CD4-positive, alpha-beta memory T cell (primary cell): ENCODE measurements at regions not wholly inside any gene's neighbourhood (a gene's known extent, or its start where the extent isn't known, plus 50 kb on each side); places are given as distances from the start of the nearest gene placed in this dataset.

ENCODE experiments used
- CTCF ChIA-PET: fragments of 350-600 bp; sonication (Branson Sonifier 250); formaldehyde crosslinking; loops from one replicate; lab custom pipeline; 2021; ENCODE audit warnings: inconsistent platforms; ENCODE audit not compliant: partially characterized antibody; lab: Charles Lee
- POLR2A ChIA-PET: fragments of 350-600 bp; sonication (Branson Sonifier 250); formaldehyde crosslinking; loops from one replicate; lab custom pipeline; 2021; ENCODE audit not compliant: partially characterized antibody; lab: Charles Lee
- DNase-seq, 5 donors: peaks; one replicate each; pipeline versions ENCODE4 v3.0.0 to v3.0.0-alpha.2; 2020 to 2022; ENCODE audit warnings: mixed read lengths in 1 of 5
- H3K27ac ChIP-seq: one replicate; pipeline ENCODE4 v1.7.0; 2013; ENCODE audit warnings: low read depth, low read length
- H3K27me3 ChIP-seq: 2 replicates; pipeline ENCODE4 v1.7.0; 2013; ENCODE audit warnings: mild to moderate bottlenecking, low read length, moderate library complexity; ENCODE audit not compliant: insufficient read depth
- H3K36me3 ChIP-seq: 2 replicates; pipeline ENCODE4 v1.7.0; 2013; ENCODE audit warnings: mild to moderate bottlenecking, low read length, moderate library complexity; ENCODE audit not compliant: insufficient read depth
- H3K4me1 ChIP-seq: 2 replicates; pipeline ENCODE4 v1.7.0; 2013; ENCODE audit warnings: mild to moderate bottlenecking, low read length, moderate library complexity; ENCODE audit not compliant: insufficient read depth
- H3K4me3 ChIP-seq, 2 donors: one replicate each; pipeline ENCODE4 v1.7.0; 2013; ENCODE audit warnings: low read length in 2 of 2, mild to moderate bottlenecking in 1 of 2
- H3K9me3 ChIP-seq, 2 donors: one replicate each; pipeline ENCODE4 v1.7.0; 2013; ENCODE audit warnings: low read length in 2 of 2, control low read depth in 1 of 2; ENCODE audit not compliant: control insufficient read depth in 1 of 2
- H3K27ac Mint-ChIP-seq, 7 donors: one replicate each; pipeline ENCODE4 v1.8.0; 2020 to 2021; ENCODE audit warnings: mixed read lengths in 7 of 7, mild to moderate bottlenecking in 6 of 7, inconsistent platforms in 3 of 7, moderate library complexity in 3 of 7
- H3K27me3 Mint-ChIP-seq, 2 donors: one replicate each; pipeline ENCODE4 v1.8.0; 2020 to 2021; ENCODE audit warnings: mixed read lengths in 2 of 2
- H3K36me3 Mint-ChIP-seq, 2 donors: one replicate each; pipeline ENCODE4 v1.8.0; 2020 to 2021; ENCODE audit warnings: mixed read lengths in 2 of 2, inconsistent platforms in 1 of 2, mild to moderate bottlenecking in 1 of 2
- H3K4me1 Mint-ChIP-seq, 4 donors: one replicate each; pipeline ENCODE4 v1.8.0; 2020 to 2021; ENCODE audit warnings: mixed read lengths in 4 of 4, mild to moderate bottlenecking in 1 of 4
- H3K4me3 Mint-ChIP-seq, 8 donors: one replicate each; pipeline ENCODE4 v1.8.0; 2020 to 2021; ENCODE audit warnings: mixed read lengths in 8 of 8, mild to moderate bottlenecking in 7 of 8, moderate library complexity in 6 of 8, inconsistent platforms in 3 of 8
- H3K9me3 Mint-ChIP-seq, 8 donors: one replicate each; pipeline ENCODE4 v1.8.0; 2020 to 2021; ENCODE audit warnings: mixed read lengths in 8 of 8, mild to moderate bottlenecking in 5 of 8, inconsistent platforms in 3 of 8, moderate library complexity in 1 of 8
- intact Hi-C: fragments of 100-400 bp; cut with micrococcal nuclease; formaldehyde crosslinking; loops from one replicate; pipeline ENCODE4 v1.15.1; 2023

- Mint-ChIP-seq H3K27ac (peak overlapping the region in 1 of 7 donors; percentile 18), H3K4me1 (no peaks in the 10 kb centered on the region), H3K9me3 (no peaks in the 10 kb centered on the region), H3K4me3 (no peak overlapping the region), H3K27me3 (peaks cover 5 to 6% of the 10 kb centered on the region in 2 donors), H3K36me3 (no peaks in the 10 kb centered on the region)
- no peaks in the 10 kb centered on the region for H3K27me3 ChIP-seq
- no peak for DNase-seq
- ChIA-PET CTCF (no interaction called here), POLR2A (no interaction called here)
- intact Hi-C loops, result no loop called here
- no peaks in the 10 kb centered on the region for H3K36me3 ChIP-seq
- H3K4me1 ChIP-seq, result no peaks in the 10 kb centered on the region
- H3K4me3 ChIP-seq, result no peak overlapping the region
- no peak overlapping the region for H3K27ac ChIP-seq
- no peaks in the 10 kb centered on the region for H3K9me3 ChIP-seq
These were observed 72.3 kb upstream of the CCDC68 start for GRCh38 chr18:55031576-55031975.

- CTCF ChIA-PET, result no interaction called here
- H3K4me3 ChIP-seq, result no peak overlapping the region
- no peaks in the 10 kb centered on the region for H3K9me3 ChIP-seq
- H3K4me1 ChIP-seq, result no peaks in the 10 kb centered on the region
- Mint-ChIP-seq H3K27me3 (peaks cover 5 to 6% of the 10 kb centered on the region in 2 donors), H3K4me1 (no peaks in the 10 kb centered on the region), H3K27ac (no peak overlapping the region), H3K36me3 (no peaks in the 10 kb centered on the region), H3K9me3 (no peaks in the 10 kb centered on the region), H3K4me3 (no peak overlapping the region)
- H3K27me3 ChIP-seq, result no peaks in the 10 kb centered on the region
- intact Hi-C loops, result no loop called here
- no peak overlapping the region for H3K27ac ChIP-seq
- no peak for DNase-seq
- POLR2A ChIA-PET, result no interaction called here
- no peaks in the 10 kb centered on the region for H3K36me3 ChIP-seq
These were observed 71.9 kb upstream of the CCDC68 start for GRCh38 chr18:55031164-55031563.

- no peak for DNase-seq
- CTCF ChIA-PET, result no interaction called here
- POLR2A ChIA-PET, result no interaction called here
- Histone ChIP-seq H3K27me3 (no peaks in the 10 kb centered on the region), H3K9me3 (no peaks in the 10 kb centered on the region), H3K36me3 (no peaks in the 10 kb centered on the region), H3K27ac (no peak overlapping the region), H3K4me1 (no peaks in the 10 kb centered on the region), H3K4me3 (no peak overlapping the region)
- Mint-ChIP-seq H3K4me1 (no peaks in the 10 kb centered on the region), H3K4me3 (no peak overlapping the region), H3K9me3 (no peaks in the 10 kb centered on the region), H3K27ac (no peak overlapping the region), H3K36me3 (no peaks in the 10 kb centered on the region), H3K27me3 (peaks cover 3 to 4% of the 10 kb centered on the region in 2 donors)
- intact Hi-C loops, result no loop called here
These were observed 65.3 kb upstream of the CCDC68 start for GRCh38 chr18:55024564-55024963.

- intact Hi-C loops, result no loop called here
- Mint-ChIP-seq H3K27me3 (peaks cover 2 to 7% of the 10 kb centered on the region in 2 donors), H3K9me3 (peaks cover 0 to 2% (median 0%) of the 10 kb centered on the region in 8 donors), H3K4me1 (no peaks in the 10 kb centered on the region), H3K4me3 (no peak overlapping the region), H3K36me3 (no peaks in the 10 kb centered on the region), H3K27ac (no peak overlapping the region)
- Histone ChIP-seq H3K4me1 (no peaks in the 10 kb centered on the region), H3K9me3 (no peaks in the 10 kb centered on the region), H3K4me3 (no peak overlapping the region), H3K27ac (no peak overlapping the region), H3K27me3 (no peaks in the 10 kb centered on the region), H3K36me3 (no peaks in the 10 kb centered on the region)
- ChIA-PET CTCF (no interaction called here), POLR2A (no interaction called here)
- DNase-seq, result no peak
These were observed 59.3 kb upstream of the CCDC68 start for GRCh38 chr18:55018602-55019001.

- no peaks in the 10 kb centered on the region for H3K4me1 ChIP-seq
- Mint-ChIP-seq H3K36me3 (no peaks in the 10 kb centered on the region), H3K27me3 (peaks cover 2 to 3% of the 10 kb centered on the region in 2 donors), H3K4me1 (no peaks in the 10 kb centered on the region), H3K4me3 (no peak overlapping the region), H3K27ac (no peak overlapping the region), H3K9me3 (peaks cover 0 to 2% (median 0%) of the 10 kb centered on the region in 8 donors)
- DNase-seq, result no peak
- POLR2A ChIA-PET, result no interaction called here
- intact Hi-C loops, result no loop called here
- no peak overlapping the region for H3K4me3 ChIP-seq
- no peaks in the 10 kb centered on the region for H3K36me3 ChIP-seq
- H3K27me3 ChIP-seq, result no peaks in the 10 kb centered on the region
- CTCF ChIA-PET, result no interaction called here
- no peak overlapping the region for H3K27ac ChIP-seq
- no peaks in the 10 kb centered on the region for H3K9me3 ChIP-seq
These were observed 54.8 kb upstream of the CCDC68 start for GRCh38 chr18:55014095-55014494.

- Histone ChIP-seq H3K4me1 (no peaks in the 10 kb centered on the region), H3K9me3 (no peaks in the 10 kb centered on the region), H3K36me3 (no peaks in the 10 kb centered on the region), H3K27ac (no peak overlapping the region), H3K4me3 (no peak overlapping the region), H3K27me3 (no peaks in the 10 kb centered on the region)
- POLR2A ChIA-PET, result no interaction called here
- intact Hi-C loops, result no loop called here
- CTCF ChIA-PET, result no interaction called here
- H3K27ac Mint-ChIP-seq, result no peak overlapping the region
- H3K4me3 Mint-ChIP-seq, result no peak overlapping the region
- DNase-seq, result no peak
- peaks cover 0 to 2% (median 0%) of the 10 kb centered on the region in 8 donors for H3K9me3 Mint-ChIP-seq
- H3K4me1 Mint-ChIP-seq, result no peaks in the 10 kb centered on the region
- H3K36me3 Mint-ChIP-seq, result no peaks in the 10 kb centered on the region
- peaks cover 0 to 2% of the 10 kb centered on the region in 2 donors for H3K27me3 Mint-ChIP-seq
These were observed 54.4 kb upstream of the CCDC68 start for GRCh38 chr18:55013685-55014084.

GRCh38 chr18:55013086-55013485 is 53.8 kb upstream of the CCDC68 start:
- H3K9me3 Mint-ChIP-seq, result peaks cover 0 to 2% (median 0%) of the 10 kb centered on the region in 8 donors
- no peak overlapping the region for H3K27ac Mint-ChIP-seq
- Histone ChIP-seq H3K4me3 (no peak overlapping the region), H3K9me3 (no peaks in the 10 kb centered on the region), H3K27ac (no peak overlapping the region), H3K4me1 (no peaks in the 10 kb centered on the region), H3K27me3 (no peaks in the 10 kb centered on the region), H3K36me3 (no peaks in the 10 kb centered on the region)
- intact Hi-C loops, result no loop called here
- H3K4me1 Mint-ChIP-seq, result no peaks in the 10 kb centered on the region
- ChIA-PET POLR2A (no interaction called here), CTCF (no interaction called here)
- DNase-seq, result no peak
- peak overlapping the region in 1 of 8 donors; percentile 5 for H3K4me3 Mint-ChIP-seq
- no peaks in the 10 kb centered on the region for H3K36me3 Mint-ChIP-seq
- H3K27me3 Mint-ChIP-seq, result peaks cover 0 to 4% of the 10 kb centered on the region in 2 donors

GRCh38 chr18:55012008-55012407 is 52.7 kb upstream of the CCDC68 start:
- Histone ChIP-seq H3K4me1 (no peaks in the 10 kb centered on the region), H3K9me3 (no peaks in the 10 kb centered on the region), H3K27me3 (no peaks in the 10 kb centered on the region), H3K4me3 (no peak overlapping the region), H3K27ac (no peak overlapping the region), H3K36me3 (no peaks in the 10 kb centered on the region)
- Mint-ChIP-seq H3K9me3 (peaks cover 0 to 2% (median 0%) of the 10 kb centered on the region in 8 donors), H3K4me3 (no peak overlapping the region), H3K27me3 (peaks cover 0 to 4% of the 10 kb centered on the region in 2 donors), H3K27ac (no peak overlapping the region), H3K36me3 (no peaks in the 10 kb centered on the region), H3K4me1 (no peaks in the 10 kb centered on the region)
- CTCF ChIA-PET, result no interaction called here
- DNase-seq, result no peak
- POLR2A ChIA-PET, result no interaction called here
- intact Hi-C loops, result no loop called here
